ENCODE measurements at regions not wholly inside any gene's neighbourhood (a gene's known extent, or its start where the extent isn't known, plus 50 kb on each side); places are given as distances from the start of the nearest gene placed in this dataset.

- no peak for DNase-seq (ENCODE audit: low read depth)
- H3K4me3 ChIP-seq (ENCODE audit: control insufficient read depth, low read depth, low read length) = no peak overlapping the region
- TF ChIP-seq CTCF (IDR thresholded peaks at IDR 0.05; ENCODE audit: control insufficient read depth, insufficient read depth, low read depth, low read length, missing control alignments) = no peak
Observed at GRCh38 chr5:28517691-28518090, 1479.3 kb upstream of the CDH9 start.

- H3K4me3 ChIP-seq (ENCODE audit: control insufficient read depth, low read depth, low read length) = no peak overlapping the region
- DNase-seq (ENCODE audit: low read depth) = no peak
- no peak for TF ChIP-seq CTCF (IDR thresholded peaks at IDR 0.05; ENCODE audit: control insufficient read depth, insufficient read depth, low read depth, low read length, missing control alignments)
Observed at GRCh38 chr5:28516722-28517121, 1478.3 kb upstream of the CDH9 start.

- no peak for TF ChIP-seq CTCF (IDR thresholded peaks at IDR 0.05; ENCODE audit: control insufficient read depth, insufficient read depth, low read depth, low read length, missing control alignments)
- no peak overlapping the region for H3K4me3 ChIP-seq (ENCODE audit: control insufficient read depth, low read depth, low read length)
- DNase-seq (ENCODE audit: low read depth) = no peak
Observed at GRCh38 chr5:28512648-28513047, 1474.3 kb upstream of the CDH9 start.

- DNase-seq (ENCODE audit: low read depth) = no peak
- TF ChIP-seq CTCF (IDR thresholded peaks at IDR 0.05; ENCODE audit: control insufficient read depth, insufficient read depth, low read depth, low read length, missing control alignments) = no peak
- no peak overlapping the region for H3K4me3 ChIP-seq (ENCODE audit: control insufficient read depth, low read depth, low read length)
Observed at GRCh38 chr5:28505121-28505520, 1466.7 kb upstream of the CDH9 start.

- H3K4me3 ChIP-seq (ENCODE audit: control insufficient read depth, low read depth, low read length) = no peak overlapping the region
- DNase-seq (ENCODE audit: low read depth) = no peak
- TF ChIP-seq CTCF (IDR thresholded peaks at IDR 0.05; ENCODE audit: control insufficient read depth, insufficient read depth, low read depth, low read length, missing control alignments) = no peak
Observed at GRCh38 chr5:28500511-28500910, 1462.1 kb upstream of the CDH9 start.

GRCh38 chr5:28499766-28500290 lies 1461.4 kb upstream of the CDH9 start:
- no peak for TF ChIP-seq CTCF (IDR thresholded peaks at IDR 0.05; ENCODE audit: control insufficient read depth, insufficient read depth, low read depth, low read length, missing control alignments)
- no peak for DNase-seq (ENCODE audit: low read depth)
- H3K4me3 ChIP-seq (ENCODE audit: control insufficient read depth, low read depth, low read length) = no peak overlapping the region

GRCh38 chr5:28495876-28496275 lies 1457.5 kb upstream of the CDH9 start:
- no peak for TF ChIP-seq CTCF (IDR thresholded peaks at IDR 0.05; ENCODE audit: control insufficient read depth, insufficient read depth, low read depth, low read length, missing control alignments)
- H3K4me3 ChIP-seq (ENCODE audit: control insufficient read depth, low read depth, low read length) = no peak overlapping the region
- DNase-seq (ENCODE audit: low read depth) = no peak

Data from AG09309 (cell line).